Stomach (tissue), 8 donors: ENCODE measurements at regions not wholly inside any gene's neighbourhood (a gene's known extent, or its start where the extent isn't known, plus 50 kb on each side); places are given as distances from the start of the nearest gene placed in this dataset.

Experiments
- DNase-seq, 2 donors: peaks; one replicate each; pipeline versions ENCODE4 v3.0.0 to v3.0.0-alpha.2; 2013 to 2019
- H3K27ac ChIP-seq, 5 donors: fragments of 200-600 bp in 4 of 5; sonication (generic) in 4 of 5; one replicate each; pipeline ENCODE4 v1.5.1; 2013 to 2019; ENCODE audit warnings: mild to moderate bottlenecking in 1 of 5, moderate library complexity in 1 of 5
- H3K27me3 ChIP-seq, 3 donors: fragments of 200-600 bp; sonication (generic); one replicate each; pipeline ENCODE4 v1.5.1; 2017 to 2019; ENCODE audit warnings: mixed run types in 1 of 3
- H3K36me3 ChIP-seq, 4 donors: fragments of 200-600 bp; sonication (generic); 1 replicate in 3 of 4; 2 replicates in 1 of 4; pipeline ENCODE4 v1.5.1; 2016 to 2019
- H3K4me1 ChIP-seq, 4 donors: fragments of 200-600 bp; sonication (generic); one replicate each; pipeline ENCODE4 v1.5.1; 2016 to 2019
- H3K4me3 ChIP-seq, 4 donors: fragments of 200-600 bp; sonication (generic) in 3 of 4; one replicate each; pipeline ENCODE4 v1.5.1; 2016 to 2019; ENCODE audit warnings: mild to moderate bottlenecking in 1 of 4
- H3K9me3 ChIP-seq, 4 donors: fragments of 200-600 bp; sonication (generic); one replicate each; pipeline ENCODE4 v1.5.1; 2016 to 2019
- CTCF ChIP-seq, 7 experiments: fragments of 450-650 bp in 4 of 7; fragments of 200-600 bp in 3 of 7; sonication (generic) in 3 of 7; IDR thresholded peaks; one replicate each; pipeline ENCODE4 v1.5.1; 2016 to 2019; ENCODE audit warnings: antibody characterized with exemption in 7 of 7, control low read depth in 2 of 7, mild to moderate bottlenecking in 1 of 7
- EP300 ChIP-seq: sonication (generic); formaldehyde crosslinking; IDR thresholded peaks from one replicate; pipeline ENCODE4 v1.6.1; 2017; ENCODE audit warnings: antibody characterized with exemption
- POLR2A ChIP-seq, 4 donors: fragments of 450-650 bp; IDR thresholded peaks; one replicate each; pipeline ENCODE4 v1.6.1; 2016; ENCODE audit warnings: antibody characterized with exemption in 4 of 4, control low read depth in 2 of 4, mild to moderate bottlenecking in 1 of 4, moderate library complexity in 1 of 4
- POLR2AphosphoS5 ChIP-seq, 3 donors: sonication (generic); formaldehyde crosslinking; IDR thresholded peaks; one replicate each; pipeline ENCODE4 v1.6.1; 2016; ENCODE audit warnings: antibody characterized with exemption in 3 of 3
- WGBS, 5 donors: extraction: QIAGEN DNeasy Blood & Tissue Kit in 3 of 5; methylation state at CpG; one replicate each; pipeline versions ENCODE4 v1.1.5 to v1.1.7; 2013 to 2018; 5-methylcytosine and 5-hydroxymethylcytosine counted together
- intact Hi-C: fragments of 100-400 bp; cut with DNase I; formaldehyde crosslinking; loops from one replicate; pipeline ENCODE4 v1.15.1; 2023; ENCODE audit warnings: low total_unique reads
- donor health status: healthy with polysubstance abuse.
- donor health status: Bipolar disorder and iron deficiency.
- donor health status: healthy.

DNA sequence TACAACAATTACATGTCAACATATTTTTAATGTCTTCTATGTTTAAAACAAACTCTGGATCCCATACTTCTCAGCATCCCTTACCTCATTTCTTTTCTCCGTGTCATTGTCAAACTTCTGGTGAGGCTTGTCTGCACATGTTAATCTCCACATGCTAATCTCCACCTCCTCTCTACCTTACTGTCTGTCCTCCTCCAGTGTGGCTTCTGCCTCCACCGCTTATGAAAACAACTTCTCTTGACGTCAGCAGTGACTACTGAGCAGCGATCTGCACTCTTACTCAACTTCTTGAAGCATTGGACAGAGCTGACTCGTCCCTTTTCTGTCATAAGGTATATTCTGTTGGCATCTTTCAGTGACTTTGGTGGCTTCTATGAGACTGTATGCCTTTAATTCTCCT, 338.2 kb upstream of the THRB start:
- intact Hi-C loops = no loop called here
- WGBS, 5 donors = 73 to 87% (median 82%) methylated on average over 5 of the region's 5 CpGs
- H3K4me3 ChIP-seq = no peak overlapping the region
- peaks cover 0 to 32% (median 23%) of the 10 kb centered on the region in 4 donors for H3K4me1 ChIP-seq
- no peaks in the 10 kb centered on the region for H3K9me3 ChIP-seq
- no peaks in the 10 kb centered on the region for H3K36me3 ChIP-seq
- H3K27me3 ChIP-seq = peaks cover 0 to 31% (median 11%) of the 10 kb centered on the region in 3 donors
- no peak overlapping the region for H3K27ac ChIP-seq
- TF ChIP-seq CTCF (IDR thresholded peaks at IDR 0.05) = no peak
- no peak for TF ChIP-seq POLR2AphosphoS5 (IDR thresholded peaks at IDR 0.05)
- TF ChIP-seq POLR2A (IDR thresholded peaks at IDR 0.05) = no peak
- TF ChIP-seq EP300 = no peak
- no peak for DNase-seq

GRCh38 chr3:24834442-24834841, 339.8 kb upstream of the THRB start:
- intact Hi-C loops = no loop called here
- 76 to 87% (median 78%) methylated on average over 4 of the region's 4 CpGs for WGBS, 5 donors

GRCh38 chr3:24835510-24835909, 340.9 kb upstream of the THRB start:
- H3K9me3 ChIP-seq = no peaks in the 10 kb centered on the region

More at GRCh38 chr3:24834442-24834841, 339.8 kb upstream of the THRB start:
- no peak for DNase-seq
- Histone ChIP-seq H3K9me3 (no peaks in the 10 kb centered on the region), H3K27ac (no peak overlapping the region), H3K36me3 (no peaks in the 10 kb centered on the region), H3K4me3 (no peak overlapping the region), H3K27me3 (peaks cover 0 to 21% (median 3%) of the 10 kb centered on the region in 3 donors), H3K4me1 (peaks cover 0 to 21% (median 15%) of the 10 kb centered on the region in 4 donors)
- no peak for TF ChIP-seq CTCF (IDR thresholded peaks at IDR 0.05)
- no peak for TF ChIP-seq POLR2A (IDR thresholded peaks at IDR 0.05)
- TF ChIP-seq POLR2AphosphoS5 (IDR thresholded peaks at IDR 0.05) = no peak
- no peak for TF ChIP-seq EP300

GRCh38 chr3:24837601-24838000, 343.0 kb upstream of the THRB start:
- H3K9me3 ChIP-seq = no peaks in the 10 kb centered on the region
- H3K27me3 ChIP-seq = no peaks in the 10 kb centered on the region
- intact Hi-C loops = no loop called here
- no peaks in the 10 kb centered on the region for H3K36me3 ChIP-seq
- H3K4me3 ChIP-seq = no peak overlapping the region
- WGBS, 5 donors = 70 to 80% (median 77%) methylated on average over 3 of the region's 3 CpGs
- H3K27ac ChIP-seq = no peak overlapping the region
- no peak for TF ChIP-seq POLR2AphosphoS5 (IDR thresholded peaks at IDR 0.05)
- no peak for TF ChIP-seq EP300
- TF ChIP-seq CTCF (IDR thresholded peaks at IDR 0.05) = no peak
- TF ChIP-seq POLR2A (IDR thresholded peaks at IDR 0.05) = no peak
- no peak for DNase-seq
- peaks cover 0 to 4% (median 0%) of the 10 kb centered on the region in 4 donors for H3K4me1 ChIP-seq

More at GRCh38 chr3:24835510-24835909, 340.9 kb upstream of the THRB start:
- H3K27ac ChIP-seq = no peak overlapping the region
- no peak for DNase-seq
- TF ChIP-seq POLR2A (IDR thresholded peaks at IDR 0.05) (no peak), EP300 (no peak)
- WGBS, 5 donors = 68 to 81% (median 77%) methylated on average over 4 of the region's 4 CpGs
- H3K4me3 ChIP-seq = no peak overlapping the region
- no peaks in the 10 kb centered on the region for H3K36me3 ChIP-seq
- peaks cover 0 to 11% (median 4%) of the 10 kb centered on the region in 4 donors for H3K4me1 ChIP-seq
- intact Hi-C loops = no loop called here
- peaks cover 0 to 10% (median 0%) of the 10 kb centered on the region in 3 donors for H3K27me3 ChIP-seq

DNA sequence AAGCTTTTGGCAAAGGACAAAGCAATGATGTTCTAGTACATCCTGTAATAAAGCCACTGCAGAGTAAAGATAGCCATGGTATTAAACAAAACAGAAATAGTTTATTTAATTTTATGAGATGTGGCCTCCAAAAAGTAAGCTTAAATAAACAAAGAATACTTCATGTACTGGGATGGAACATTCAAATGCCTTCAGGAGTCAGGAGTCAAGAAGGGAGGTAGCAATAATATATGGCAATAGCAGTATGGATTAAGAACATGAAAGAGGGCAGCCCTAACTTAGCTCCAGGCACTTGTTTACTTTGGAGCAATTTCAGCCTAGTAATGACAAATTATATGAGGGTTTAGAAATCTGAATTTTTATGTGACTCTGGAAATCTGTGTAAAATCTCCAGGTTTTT, 343.9 kb upstream of the THRB start:
- Histone ChIP-seq H3K36me3 (no peaks in the 10 kb centered on the region), H3K27ac (no peak overlapping the region), H3K4me1 (peaks cover 0 to 4% (median 0%) of the 10 kb centered on the region in 4 donors), H3K9me3 (no peaks in the 10 kb centered on the region), H3K4me3 (no peak overlapping the region), H3K27me3 (no peaks in the 10 kb centered on the region)
- no peak for TF ChIP-seq EP300
- TF ChIP-seq POLR2AphosphoS5 (IDR thresholded peaks at IDR 0.05) = no peak
- no peak for TF ChIP-seq CTCF (IDR thresholded peaks at IDR 0.05)
- TF ChIP-seq POLR2A (IDR thresholded peaks at IDR 0.05) = no peak
- intact Hi-C loops = no loop called here
- DNase-seq = no peak
